GM12873 (cell line): ENCODE measurements at regions not wholly inside any gene's neighbourhood (a gene's known extent, or its start where the extent isn't known, plus 50 kb on each side); places are given as distances from the start of the nearest gene placed in this dataset.

Source experiments
- TF ChIP-seq, protein P1 (sequence below): IDR thresholded peaks from 2 replicates; pipeline ENCODE4 v1.5.1; 2012; ENCODE audit warnings: low read depth, mild to moderate bottlenecking, moderate library complexity, low read length, control low read depth; ENCODE audit not compliant: insufficient read depth; ENCODE audit errors: missing control alignments

DNA sequence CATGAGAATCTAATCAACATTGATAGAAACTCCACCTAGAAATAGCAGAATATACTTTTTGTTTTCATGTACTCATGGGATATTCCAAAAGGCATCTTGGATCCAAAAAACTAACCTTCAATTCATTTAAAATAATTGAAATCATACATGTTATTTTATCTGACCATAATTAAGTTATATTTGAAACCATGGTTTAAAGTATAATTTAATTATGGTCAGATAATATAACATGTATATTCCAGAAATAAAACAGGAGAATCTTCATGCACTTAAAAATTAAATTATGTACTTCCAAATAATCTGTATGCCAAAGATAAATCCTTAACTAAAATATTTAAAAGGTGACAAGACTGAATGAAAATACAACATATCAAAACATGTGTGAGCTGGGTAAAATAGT is 651.3 kb upstream of the LINC00305 start:
- TF ChIP-seq, protein P1, sequence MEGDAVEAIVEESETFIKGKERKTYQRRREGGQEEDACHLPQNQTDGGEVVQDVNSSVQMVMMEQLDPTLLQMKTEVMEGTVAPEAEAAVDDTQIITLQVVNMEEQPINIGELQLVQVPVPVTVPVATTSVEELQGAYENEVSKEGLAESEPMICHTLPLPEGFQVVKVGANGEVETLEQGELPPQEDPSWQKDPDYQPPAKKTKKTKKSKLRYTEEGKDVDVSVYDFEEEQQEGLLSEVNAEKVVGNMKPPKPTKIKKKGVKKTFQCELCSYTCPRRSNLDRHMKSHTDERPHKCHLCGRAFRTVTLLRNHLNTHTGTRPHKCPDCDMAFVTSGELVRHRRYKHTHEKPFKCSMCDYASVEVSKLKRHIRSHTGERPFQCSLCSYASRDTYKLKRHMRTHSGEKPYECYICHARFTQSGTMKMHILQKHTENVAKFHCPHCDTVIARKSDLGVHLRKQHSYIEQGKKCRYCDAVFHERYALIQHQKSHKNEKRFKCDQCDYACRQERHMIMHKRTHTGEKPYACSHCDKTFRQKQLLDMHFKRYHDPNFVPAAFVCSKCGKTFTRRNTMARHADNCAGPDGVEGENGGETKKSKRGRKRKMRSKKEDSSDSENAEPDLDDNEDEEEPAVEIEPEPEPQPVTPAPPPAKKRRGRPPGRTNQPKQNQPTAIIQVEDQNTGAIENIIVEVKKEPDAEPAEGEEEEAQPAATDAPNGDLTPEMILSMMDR: no peak

DNA sequence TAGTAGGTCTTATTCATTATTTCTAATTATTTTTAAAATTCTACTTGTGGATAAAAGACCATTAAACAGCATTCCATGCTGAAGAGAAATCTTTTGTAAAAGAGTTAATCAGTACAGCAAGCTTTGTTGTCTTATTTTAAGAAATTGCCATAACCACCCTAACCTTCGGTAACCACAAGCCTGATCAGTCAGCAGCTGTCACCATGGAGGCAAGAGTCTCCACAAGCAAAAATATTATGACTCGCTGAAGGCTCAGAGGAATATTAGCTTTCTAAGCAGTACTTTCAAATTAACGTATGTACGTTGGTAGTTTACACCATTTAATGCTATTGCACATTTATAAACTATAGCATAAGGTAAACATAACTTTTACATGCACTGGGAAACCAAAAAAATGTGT is 650.5 kb upstream of the LINC00305 start:
- TF ChIP-seq, protein P1: no peak

GRCh38 chr18:64791236-64791635 is 642.3 kb upstream of the LINC00305 start:
- TF ChIP-seq, protein P1: no peak

DNA sequence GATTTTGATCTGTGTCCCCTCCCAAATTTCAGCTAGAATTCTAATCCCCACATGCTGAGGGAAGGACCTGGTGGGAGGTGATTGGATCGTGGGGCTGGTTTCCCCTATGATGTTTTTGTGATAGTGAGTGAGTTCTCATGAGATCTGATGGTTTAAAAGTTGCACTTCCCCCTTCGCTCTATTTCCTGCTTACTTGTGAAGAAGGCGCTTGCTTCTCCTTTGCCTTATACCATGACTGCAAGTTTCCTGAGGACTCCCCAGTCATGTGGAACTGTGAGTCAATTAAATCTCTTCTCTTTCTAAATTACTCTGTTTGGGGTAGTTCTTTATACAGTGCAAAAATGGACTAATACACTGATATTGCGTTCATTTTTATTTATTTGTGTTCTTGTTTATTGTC is 636.8 kb upstream of the LINC00305 start:
- TF ChIP-seq, protein P1: no peak

- TF ChIP-seq, protein P1: no peak
Observed at GRCh38 chr18:64777556-64777955, 628.7 kb upstream of the LINC00305 start.

- TF ChIP-seq, protein P1: no peak
Observed at GRCh38 chr18:64765908-64766307, 617.0 kb upstream of the LINC00305 start.

DNA sequence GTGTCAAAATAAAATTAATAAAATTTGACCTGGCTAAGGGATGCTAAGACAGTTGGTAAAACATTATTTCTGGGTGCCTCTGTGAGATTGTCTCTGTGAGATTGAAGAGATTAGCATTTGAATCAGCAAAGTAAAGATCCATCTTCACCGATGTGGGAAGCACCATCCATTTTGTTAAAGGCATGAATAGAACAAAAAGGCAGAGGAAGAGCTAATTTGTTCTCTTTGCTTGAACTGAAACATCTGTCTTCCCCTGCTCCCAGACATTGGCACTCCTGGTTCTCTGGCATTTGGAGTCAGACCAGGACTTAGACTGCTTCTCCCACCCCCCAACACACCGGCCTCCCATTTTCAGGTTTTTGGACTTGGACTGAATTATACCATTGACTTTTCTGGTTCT is 603.8 kb upstream of the LINC00305 start:
- TF ChIP-seq, protein P1: no peak
